SK-N-SH (cell line): ENCODE measurements at regions not wholly inside any gene's neighbourhood (a gene's known extent, or its start where the extent isn't known, plus 50 kb on each side); places are given as distances from the start of the nearest gene placed in this dataset.

Experiments
- CTCF ChIA-PET: fragments of 300-600, 350-600 bp; formaldehyde crosslinking; extraction: SDS; loops from one replicate; lab custom pipeline; 2021; lab: Yijun Ruan, JAX
- POLR2A ChIA-PET: fragments of 350-600 bp; sonication (Branson Sonifier 250); formaldehyde crosslinking; extraction: SDS; loops from one replicate; lab custom pipeline; 2020; ENCODE audit warnings: antibody characterized with exemption, inconsistent platforms; lab: Yijun Ruan, JAX
- DNase-seq: peaks from one replicate; pipeline ENCODE4 v3.0.0; 2012
- H2AFZ ChIP-seq: fragments of 200-600 bp; sonication (generic); 2 replicates; pipeline ENCODE4 v1.8.1; 2016; ENCODE audit warnings: antibody characterized with exemption, mild to moderate bottlenecking, low read depth
- H3F3A ChIP-seq: fragments of 200-600 bp; sonication (generic); replicated peaks from 2 replicates; pipeline ENCODE3; 2016; ENCODE audit warnings: antibody characterized with exemption, mild to moderate bottlenecking; ENCODE audit not compliant: insufficient read depth
- H3K27ac ChIP-seq, 2 experiments: fragments of 200-500 bp in 1 of 2; fragments of 200-600 bp in 1 of 2; sonication (Bioruptor generic) in 1 of 2; sonication (generic), shearing (Covaris generic) in 1 of 2; 2 replicates each; pipeline versions ENCODE4 v1.5.1 to v1.6.1; 2014 to 2016; ENCODE audit warnings: low read depth in 2 of 2, inconsistent platforms in 1 of 2, low read length in 1 of 2, mild to moderate bottlenecking in 1 of 2, mixed read lengths in 1 of 2
- H3K27me3 ChIP-seq: fragments of 200-600 bp; sonication (generic), shearing (Covaris generic); 2 replicates; pipeline ENCODE4 v1.6.1; 2016; ENCODE audit warnings: mixed run types; ENCODE audit not compliant: insufficient read depth
- H3K36me3 ChIP-seq, 2 experiments: fragments of 200-500 bp in 1 of 2; fragments of 200-600 bp in 1 of 2; sonication (Bioruptor generic) in 1 of 2; sonication (generic) in 1 of 2; replicated peaks in 1 of 2; 2 replicates each; pipeline versions ENCODE3 to v1.5.1; 2014 to 2016; ENCODE audit warnings: low read length in 1 of 2, mild to moderate bottlenecking in 1 of 2; ENCODE audit not compliant: insufficient read depth in 2 of 2, control insufficient read depth in 1 of 2
- H3K4me1 ChIP-seq, 2 experiments: fragments of 200-500 bp in 1 of 2; fragments of 200-600 bp in 1 of 2; sonication (Bioruptor generic) in 1 of 2; sonication (generic), shearing (Covaris generic) in 1 of 2; 2 replicates each; pipeline versions ENCODE4 v1.5.1 to v1.6.1; 2014 to 2016; ENCODE audit warnings: low read depth in 1 of 2, low read length in 1 of 2, mixed run types in 1 of 2; ENCODE audit not compliant: insufficient read depth in 2 of 2, control insufficient read depth in 1 of 2
- H3K4me2 ChIP-seq: fragments of 200-600 bp; sonication (generic), shearing (Covaris generic); 2 replicates; pipeline ENCODE4 v1.6.1; 2017; ENCODE audit warnings: mixed run types
- H3K4me3 ChIP-seq, 2 experiments: fragments of 200-500 bp in 1 of 2; fragments of 200-600 bp in 1 of 2; sonication (Bioruptor generic) in 1 of 2; sonication (generic), shearing (Covaris generic) in 1 of 2; 2 replicates each; pipeline versions ENCODE4 v1.5.1 to v1.8.1; 2014 to 2016; ENCODE audit warnings: low read depth in 2 of 2, inconsistent platforms in 1 of 2, low read length in 1 of 2, mild to moderate bottlenecking in 1 of 2, mixed read lengths in 1 of 2, moderate library complexity in 1 of 2
- H3K79me2 ChIP-seq: fragments of 200-600 bp; sonication (generic); 2 replicates; pipeline ENCODE4 v1.8.1; 2017; ENCODE audit warnings: mild to moderate bottlenecking; ENCODE audit not compliant: insufficient read depth
- H3K9ac ChIP-seq: fragments of 200-600 bp; sonication (generic); 2 replicates; pipeline ENCODE4 v1.6.1; 2017; ENCODE audit warnings: mixed run types
- H3K9me2 ChIP-seq: fragments of 200-600 bp; sonication (generic); 2 replicates; pipeline ENCODE4 v1.6.1; 2017; ENCODE audit warnings: mixed run types
- H3K9me3 ChIP-seq: fragments of 200-600 bp; sonication (generic); 2 replicates; pipeline ENCODE4 v1.6.1; 2017; ENCODE audit warnings: mixed run types, mild to moderate bottlenecking, moderate library complexity
- H4K20me1 ChIP-seq: fragments of 200-600 bp; sonication (generic); 2 replicates; pipeline ENCODE4 v1.6.1; 2017; ENCODE audit warnings: mild to moderate bottlenecking, mixed run types; ENCODE audit not compliant: insufficient read depth
- PBX3 ChIP-seq: IDR thresholded peaks from 2 replicates; pipeline ENCODE4; 2012
- RAD21 ChIP-seq: IDR thresholded peaks from 2 replicates; pipeline ENCODE4 v1.6.1; 2012; ENCODE audit warnings: mild to moderate bottlenecking, low read length
- RCOR1 ChIP-seq: fragments of 150-350 bp; IDR thresholded peaks from 2 replicates; pipeline ENCODE4 v1.6.1; 2017; ENCODE audit warnings: antibody characterized with exemption, low read length
- SIN3A ChIP-seq: IDR thresholded peaks from 2 replicates; pipeline ENCODE4 v1.6.1; 2012; ENCODE audit warnings: low read depth, mild to moderate bottlenecking, low read length, moderate library complexity, borderline replicate concordance
- SMC3 ChIP-seq: IDR thresholded peaks from 2 replicates; pipeline ENCODE4 v1.6.1; 2012; ENCODE audit warnings: low read depth, low read length, improper control_type of control experiment
- TAF1 ChIP-seq: IDR thresholded peaks from 2 replicates; pipeline ENCODE4 v1.6.1; 2012; ENCODE audit warnings: low read depth, mild to moderate bottlenecking, low read length, moderate library complexity, borderline replicate concordance
- USF2 ChIP-seq: fragments of 150-350 bp; IDR thresholded peaks from 2 replicates; pipeline ENCODE4 v1.6.1; 2017; ENCODE audit warnings: antibody characterized with exemption, low read length, low read depth, borderline replicate concordance
- WGBS: methylation state at CpG from one replicate; pipeline ENCODE4 v1.1.6; 2017; ENCODE audit warnings: low lambda C conversion rate; 5-methylcytosine and 5-hydroxymethylcytosine counted together
- TF ChIP-seq, protein P1 (sequence below): IDR thresholded peaks from 2 replicates; pipeline ENCODE4 v1.6.1; 2012; ENCODE audit warnings: mild to moderate bottlenecking, low read depth, low read length, moderate library complexity
- TF ChIP-seq, protein P2 (sequence below): fragments of 200-600 bp; sonication (generic); IDR thresholded peaks from 2 replicates; pipeline ENCODE4 v1.6.1; 2017; ENCODE audit warnings: antibody characterized with exemption, mild to moderate bottlenecking, moderate library complexity
- TF ChIP-seq, protein P3 (sequence below): IDR thresholded peaks from 2 replicates; pipeline ENCODE4 v1.4.0; 2012; ENCODE audit warnings: low read depth

GRCh38 chr12:90855534-90855933 is 99.4 kb downstream of the CCER1 start (continued):
- TF ChIP-seq, protein P1, sequence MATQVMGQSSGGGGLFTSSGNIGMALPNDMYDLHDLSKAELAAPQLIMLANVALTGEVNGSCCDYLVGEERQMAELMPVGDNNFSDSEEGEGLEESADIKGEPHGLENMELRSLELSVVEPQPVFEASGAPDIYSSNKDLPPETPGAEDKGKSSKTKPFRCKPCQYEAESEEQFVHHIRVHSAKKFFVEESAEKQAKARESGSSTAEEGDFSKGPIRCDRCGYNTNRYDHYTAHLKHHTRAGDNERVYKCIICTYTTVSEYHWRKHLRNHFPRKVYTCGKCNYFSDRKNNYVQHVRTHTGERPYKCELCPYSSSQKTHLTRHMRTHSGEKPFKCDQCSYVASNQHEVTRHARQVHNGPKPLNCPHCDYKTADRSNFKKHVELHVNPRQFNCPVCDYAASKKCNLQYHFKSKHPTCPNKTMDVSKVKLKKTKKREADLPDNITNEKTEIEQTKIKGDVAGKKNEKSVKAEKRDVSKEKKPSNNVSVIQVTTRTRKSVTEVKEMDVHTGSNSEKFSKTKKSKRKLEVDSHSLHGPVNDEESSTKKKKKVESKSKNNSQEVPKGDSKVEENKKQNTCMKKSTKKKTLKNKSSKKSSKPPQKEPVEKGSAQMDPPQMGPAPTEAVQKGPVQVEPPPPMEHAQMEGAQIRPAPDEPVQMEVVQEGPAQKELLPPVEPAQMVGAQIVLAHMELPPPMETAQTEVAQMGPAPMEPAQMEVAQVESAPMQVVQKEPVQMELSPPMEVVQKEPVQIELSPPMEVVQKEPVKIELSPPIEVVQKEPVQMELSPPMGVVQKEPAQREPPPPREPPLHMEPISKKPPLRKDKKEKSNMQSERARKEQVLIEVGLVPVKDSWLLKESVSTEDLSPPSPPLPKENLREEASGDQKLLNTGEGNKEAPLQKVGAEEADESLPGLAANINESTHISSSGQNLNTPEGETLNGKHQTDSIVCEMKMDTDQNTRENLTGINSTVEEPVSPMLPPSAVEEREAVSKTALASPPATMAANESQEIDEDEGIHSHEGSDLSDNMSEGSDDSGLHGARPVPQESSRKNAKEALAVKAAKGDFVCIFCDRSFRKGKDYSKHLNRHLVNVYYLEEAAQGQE, result no peak
- TF ChIP-seq USF2, result no peak

DNA sequence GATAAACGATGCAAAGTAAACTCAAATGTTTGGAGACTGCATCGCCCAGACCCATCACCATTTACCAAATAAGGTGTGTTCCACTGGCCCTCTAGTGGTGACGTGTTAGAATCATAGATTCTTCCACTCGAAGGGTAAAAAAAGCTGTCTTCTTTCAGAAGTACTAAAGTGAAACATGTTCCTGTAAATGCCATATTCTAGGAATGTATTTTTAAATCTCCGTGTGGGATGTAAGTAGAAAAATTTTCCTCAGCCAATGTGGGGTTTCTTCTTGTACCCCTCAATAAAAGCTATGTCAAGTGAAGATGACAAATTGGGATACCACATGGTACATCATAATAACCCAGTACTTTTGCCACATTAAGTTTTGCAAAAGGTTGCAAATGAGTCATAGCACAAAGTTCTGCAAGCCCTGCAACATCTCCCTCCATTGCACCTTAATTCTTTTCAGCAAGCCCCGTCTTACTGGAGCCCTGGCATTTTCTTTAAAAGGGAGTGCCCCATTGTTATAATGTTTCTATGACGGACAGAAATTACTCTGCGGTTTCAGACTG is 100.8 kb downstream of the CCER1 start:
- Histone ChIP-seq H3K27ac (peak overlapping the region in 1 of 2 experiments; percentile 40; a peak in 2 of 4 replicates), H3F3A (no peaks in the 10 kb centered on the region), H3K9me3 (no peaks in the 10 kb centered on the region), H4K20me1 (no peaks in the 10 kb centered on the region), H3K27me3 (no peaks in the 10 kb centered on the region), H3K9me2 (no peaks in the 10 kb centered on the region), H3K9ac (no peak overlapping the region), H3K4me2 (no peak overlapping the region; the same call in 1 of the 2 replicates), H2AFZ (peak overlapping the region; percentile 6; the same call in 1 of the 2 replicates), H3K4me3 (peak overlapping the region in 1 of 2 experiments; percentile 25; a peak in 1 of 4 replicates), H3K36me3 (no peaks in the 10 kb centered on the region), H3K4me1 (peaks cover 0 to 7% of the 10 kb centered on the region in 2 experiments; a peak in 2 of 4 replicates), H3K79me2 (no peaks in the 10 kb centered on the region)
- TF ChIP-seq TAF1 (no peak), SIN3A (no peak), SMC3 (peak; percentile 67), RCOR1 (0 out of 2 replicates have a peak, but pooled peaks have one; percentile 11), PBX3 (no peak), RAD21 (peak; percentile 84)
- TF ChIP-seq, protein P2, sequence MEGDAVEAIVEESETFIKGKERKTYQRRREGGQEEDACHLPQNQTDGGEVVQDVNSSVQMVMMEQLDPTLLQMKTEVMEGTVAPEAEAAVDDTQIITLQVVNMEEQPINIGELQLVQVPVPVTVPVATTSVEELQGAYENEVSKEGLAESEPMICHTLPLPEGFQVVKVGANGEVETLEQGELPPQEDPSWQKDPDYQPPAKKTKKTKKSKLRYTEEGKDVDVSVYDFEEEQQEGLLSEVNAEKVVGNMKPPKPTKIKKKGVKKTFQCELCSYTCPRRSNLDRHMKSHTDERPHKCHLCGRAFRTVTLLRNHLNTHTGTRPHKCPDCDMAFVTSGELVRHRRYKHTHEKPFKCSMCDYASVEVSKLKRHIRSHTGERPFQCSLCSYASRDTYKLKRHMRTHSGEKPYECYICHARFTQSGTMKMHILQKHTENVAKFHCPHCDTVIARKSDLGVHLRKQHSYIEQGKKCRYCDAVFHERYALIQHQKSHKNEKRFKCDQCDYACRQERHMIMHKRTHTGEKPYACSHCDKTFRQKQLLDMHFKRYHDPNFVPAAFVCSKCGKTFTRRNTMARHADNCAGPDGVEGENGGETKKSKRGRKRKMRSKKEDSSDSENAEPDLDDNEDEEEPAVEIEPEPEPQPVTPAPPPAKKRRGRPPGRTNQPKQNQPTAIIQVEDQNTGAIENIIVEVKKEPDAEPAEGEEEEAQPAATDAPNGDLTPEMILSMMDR, result peak; percentile 82
- TF ChIP-seq, protein P3, sequence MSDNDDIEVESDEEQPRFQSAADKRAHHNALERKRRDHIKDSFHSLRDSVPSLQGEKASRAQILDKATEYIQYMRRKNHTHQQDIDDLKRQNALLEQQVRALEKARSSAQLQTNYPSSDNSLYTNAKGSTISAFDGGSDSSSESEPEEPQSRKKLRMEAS, result no peak
- peak; percentile 43 for DNase-seq
- ChIA-PET POLR2A (interaction anchor here (0.6 kb wide), 1 partner anchor 8 kb away, joined by 5 read pairs; no protein-coding TSS in a partner anchor), CTCF (interaction anchor here (0.6 to 1.9 kb wide), 40 partner anchors 10 to 1311 kb away, joined by 3 to 17 read pairs (median 4); no protein-coding TSS in a partner anchor)
- 34% methylated on average over 8 of the region's 8 CpGs for WGBS
